ENCODE measurements at regions not wholly inside any gene's neighbourhood (a gene's known extent, or its start where the extent isn't known, plus 50 kb on each side); places are given as distances from the start of the nearest gene placed in this dataset.

DNA sequence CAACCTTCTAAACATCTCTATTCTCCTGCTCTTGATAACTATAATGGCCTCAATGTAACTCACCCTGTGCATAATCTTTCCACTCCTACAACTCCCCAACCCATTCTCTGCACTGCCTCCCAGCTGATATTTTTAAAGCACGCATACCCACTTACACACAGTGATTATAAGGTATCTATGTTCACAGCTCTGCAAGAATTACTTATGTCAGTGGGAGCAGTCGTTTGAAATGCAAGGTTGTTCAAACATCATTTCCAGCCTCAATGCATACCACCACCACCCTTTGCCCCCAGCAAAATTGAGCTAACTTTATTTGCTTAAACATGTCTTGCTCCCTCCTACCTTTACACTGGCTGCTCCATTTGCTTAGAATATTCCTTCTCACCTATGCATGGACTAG lies 506.0 kb downstream of the RFPL4B start:
- intact Hi-C loops (cut with micrococcal nuclease), result no loop called here
- no peaks in the 10 kb centered on the region for H3K36me3 Mint-ChIP-seq (ENCODE audit: low read depth)
- CTCF ChIA-PET, result no interaction called here
- H3K27ac Mint-ChIP-seq, result no peak overlapping the region
- TF ChIP-seq CTCF (IDR thresholded peaks at IDR 0.05), result no peak
- no peaks in the 10 kb centered on the region for H3K9me3 Mint-ChIP-seq
- no peak for DNase-seq
- H3K27me3 Mint-ChIP-seq, result peaks cover 5% of the 10 kb centered on the region
- ATAC-seq (ENCODE audit: low read depth), result no peak
- POLR2A ChIA-PET, result no interaction called here
- H3K4me3 Mint-ChIP-seq, result no peak overlapping the region
- H3K4me1 Mint-ChIP-seq, result no peaks in the 10 kb centered on the region

DNA sequence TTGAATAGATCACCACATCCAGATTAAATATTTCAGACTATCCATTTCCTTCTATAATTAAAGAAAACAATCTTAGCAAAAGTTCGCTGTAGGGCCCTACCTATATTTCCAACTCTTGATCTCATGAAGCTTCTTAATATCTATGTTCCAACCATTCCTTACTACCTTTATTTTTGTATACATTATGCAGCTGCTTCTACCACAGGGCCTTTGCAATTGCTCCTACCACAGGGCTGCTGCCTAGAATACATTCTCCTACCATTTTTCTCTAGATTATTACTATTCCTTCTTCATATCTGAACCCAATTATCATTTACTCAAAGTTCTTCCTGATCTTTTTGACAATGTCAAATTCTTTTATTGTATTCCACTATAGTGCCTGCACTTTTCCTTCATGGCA lies 516.6 kb downstream of the RFPL4B start:
- DNase-seq (no peak), ATAC-seq (ENCODE audit: low read depth) (no peak)
- H3K27ac Mint-ChIP-seq, result no peak overlapping the region
- ChIA-PET CTCF (no interaction called here), POLR2A (no interaction called here)
- H3K4me1 Mint-ChIP-seq, result no peaks in the 10 kb centered on the region
- no peaks in the 10 kb centered on the region for H3K36me3 Mint-ChIP-seq (ENCODE audit: low read depth)
- intact Hi-C loops (cut with micrococcal nuclease), result no loop called here
- no peak for TF ChIP-seq CTCF (IDR thresholded peaks at IDR 0.05)
- no peaks in the 10 kb centered on the region for H3K9me3 Mint-ChIP-seq
- H3K4me3 Mint-ChIP-seq, result no peak overlapping the region
- peaks cover 2% of the 10 kb centered on the region for H3K27me3 Mint-ChIP-seq

GRCh38 chr6:112865131-112865530 lies 518.0 kb downstream of the RFPL4B start:
- ChIA-PET CTCF (no interaction called here), POLR2A (no interaction called here)
- no peak for ATAC-seq (ENCODE audit: low read depth)
- H3K9me3 Mint-ChIP-seq, result peaks cover 8% of the 10 kb centered on the region
- no peaks in the 10 kb centered on the region for H3K4me1 Mint-ChIP-seq
- intact Hi-C loops (cut with micrococcal nuclease), result no loop called here
- no peak overlapping the region for H3K4me3 Mint-ChIP-seq
- no peak for TF ChIP-seq CTCF (IDR thresholded peaks at IDR 0.05)
- H3K36me3 Mint-ChIP-seq (ENCODE audit: low read depth), result no peaks in the 10 kb centered on the region
- H3K27ac Mint-ChIP-seq, result no peak overlapping the region
- H3K27me3 Mint-ChIP-seq, result no peaks in the 10 kb centered on the region
- DNase-seq, result no peak

DNA sequence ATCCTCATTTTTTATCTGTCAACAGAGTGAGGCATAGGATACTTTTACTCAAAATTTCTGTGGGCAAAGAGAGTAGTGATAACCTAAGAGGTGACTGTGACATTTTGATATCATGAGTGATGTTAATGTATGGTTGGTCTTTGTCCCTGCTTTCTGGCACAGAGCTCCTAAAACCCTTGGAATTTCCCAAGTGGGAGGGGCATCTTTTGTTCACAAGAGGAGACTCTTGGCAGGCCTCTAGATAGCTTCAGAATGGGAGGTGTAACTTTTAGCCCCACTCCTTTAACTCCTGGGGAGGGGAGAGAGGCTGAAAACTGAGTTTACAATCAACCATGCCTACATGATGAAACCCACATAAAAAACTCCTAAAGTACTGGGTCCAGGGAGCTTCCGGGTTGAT lies 527.8 kb downstream of the RFPL4B start:
- ATAC-seq (ENCODE audit: low read depth) (no peak), DNase-seq (no peak)
- intact Hi-C loops (cut with micrococcal nuclease), result no loop called here
- no peaks in the 10 kb centered on the region for H3K4me1 Mint-ChIP-seq
- H3K36me3 Mint-ChIP-seq (ENCODE audit: low read depth), result no peaks in the 10 kb centered on the region
- H3K27me3 Mint-ChIP-seq, result no peaks in the 10 kb centered on the region
- H3K4me3 Mint-ChIP-seq, result no peak overlapping the region
- POLR2A ChIA-PET, result no interaction called here
- CTCF ChIA-PET, result interaction anchor here (0.5 kb wide), 1 partner anchor 18 kb away, joined by 3 read pairs; no protein-coding TSS in a partner anchor
- no peak for TF ChIP-seq CTCF (IDR thresholded peaks at IDR 0.05)
- no peak overlapping the region for H3K27ac Mint-ChIP-seq
- peaks cover 6% of the 10 kb centered on the region for H3K9me3 Mint-ChIP-seq

GRCh38 chr6:112877134-112878100 lies 530.3 kb downstream of the RFPL4B start:
- intact Hi-C loops (cut with micrococcal nuclease), result no loop called here
- Mint-ChIP-seq H3K4me1 (no peaks in the 10 kb centered on the region), H3K36me3 (ENCODE audit: low read depth) (no peaks in the 10 kb centered on the region), H3K9me3 (no peaks in the 10 kb centered on the region), H3K27me3 (peaks cover 2% of the 10 kb centered on the region), H3K27ac (no peak overlapping the region), H3K4me3 (no peak overlapping the region)
- ATAC-seq (ENCODE audit: low read depth) (no peak), DNase-seq (no peak)
- ChIA-PET POLR2A (no interaction called here), CTCF (no interaction called here)
- TF ChIP-seq CTCF (IDR thresholded peaks at IDR 0.05), result no peak
